Dermis microvascular lymphatic vessel endothelial cell (primary cell): ENCODE measurements at regions not wholly inside any gene's neighbourhood (a gene's known extent, or its start where the extent isn't known, plus 50 kb on each side); places are given as distances from the start of the nearest gene placed in this dataset.

Experiments used
- DNase-seq, 2 donors: peaks; one replicate each; pipeline versions ENCODE4 v3.0.0 to v3.0.0-alpha.2; 2010; ENCODE audit warnings: low read depth in 2 of 2

GRCh38 chr17:69717214-69717613, 302.7 kb downstream of the MAP2K6 start:
- peak in 1 of 2 donors; percentile 25 for DNase-seq

- no peak for DNase-seq
Observed at GRCh38 chr17:69717819-69718218, 303.3 kb downstream of the MAP2K6 start.

- DNase-seq: peak in 1 of 2 donors; percentile 2
Observed at GRCh38 chr17:69719474-69720048, 305.1 kb downstream of the MAP2K6 start.

DNA sequence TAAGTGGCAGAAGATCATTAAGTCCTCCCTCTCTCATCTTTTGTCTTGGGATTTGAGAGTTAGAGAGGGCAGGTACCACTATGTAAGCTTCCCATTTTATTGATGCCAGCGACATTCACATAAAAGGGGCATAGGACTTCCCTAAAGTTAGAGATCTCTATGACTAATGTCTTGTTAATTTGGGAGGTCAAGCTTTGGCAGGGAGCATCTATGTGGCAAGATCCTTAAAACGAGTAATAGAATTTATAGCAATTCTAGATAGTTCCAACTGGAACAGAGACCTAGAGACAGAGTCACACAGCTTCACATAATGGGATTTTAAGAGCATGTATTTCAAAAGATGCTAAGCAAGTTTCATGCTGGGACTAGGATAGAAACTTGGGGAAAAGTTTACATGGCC, 308.0 kb downstream of the MAP2K6 start:
- DNase-seq: no peak

GRCh38 chr17:69723316-69723715, 308.8 kb downstream of the MAP2K6 start:
- no peak for DNase-seq

GRCh38 chr17:69723741-69724140, 309.2 kb downstream of the MAP2K6 start:
- peak in 1 of 2 donors; percentile 9 for DNase-seq

DNA sequence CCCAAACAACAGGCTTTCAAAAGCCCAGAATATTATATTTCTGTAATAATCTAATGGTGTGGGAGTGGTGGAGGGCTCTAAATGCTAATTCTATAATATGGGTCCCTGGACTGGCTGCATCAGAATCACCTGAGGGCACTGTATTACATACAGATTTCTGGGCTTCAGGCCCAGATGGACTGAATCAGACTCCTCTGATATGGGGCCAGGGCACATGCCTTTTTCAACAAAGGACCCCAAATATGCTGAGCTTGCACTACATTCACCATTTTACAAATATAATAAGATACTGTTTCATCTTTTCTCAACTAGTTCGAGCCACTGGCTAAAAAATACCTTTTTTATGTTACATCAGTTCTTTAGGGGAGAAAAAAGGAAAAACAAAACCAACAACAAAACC, 309.7 kb downstream of the MAP2K6 start:
- no peak for DNase-seq

- DNase-seq: no peak
Observed at GRCh38 chr17:69725146-69725545, 310.6 kb downstream of the MAP2K6 start.

DNA sequence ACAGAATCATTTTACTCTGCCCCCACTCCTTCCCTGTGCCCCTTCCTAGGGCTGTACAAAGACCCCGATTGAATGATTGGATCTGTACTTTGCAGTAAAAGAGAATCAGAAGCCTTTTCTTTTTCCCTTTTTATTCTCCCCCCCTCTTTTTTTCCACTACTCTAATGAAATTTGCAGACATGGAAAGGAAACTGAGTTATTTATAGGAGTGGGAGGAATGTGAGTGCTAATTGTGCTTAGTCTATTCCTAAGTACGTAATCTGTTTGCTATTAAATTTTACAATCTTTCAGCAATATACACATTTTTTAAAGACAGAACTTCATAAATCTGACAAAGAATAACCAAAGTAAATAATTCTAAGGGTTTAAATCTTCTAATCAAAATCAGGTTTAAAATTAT, 314.3 kb downstream of the MAP2K6 start:
- no peak for DNase-seq

- DNase-seq: peak in 1 of 2 donors; percentile 32
Observed at GRCh38 chr17:69729944-69730343, 315.4 kb downstream of the MAP2K6 start.

DNA sequence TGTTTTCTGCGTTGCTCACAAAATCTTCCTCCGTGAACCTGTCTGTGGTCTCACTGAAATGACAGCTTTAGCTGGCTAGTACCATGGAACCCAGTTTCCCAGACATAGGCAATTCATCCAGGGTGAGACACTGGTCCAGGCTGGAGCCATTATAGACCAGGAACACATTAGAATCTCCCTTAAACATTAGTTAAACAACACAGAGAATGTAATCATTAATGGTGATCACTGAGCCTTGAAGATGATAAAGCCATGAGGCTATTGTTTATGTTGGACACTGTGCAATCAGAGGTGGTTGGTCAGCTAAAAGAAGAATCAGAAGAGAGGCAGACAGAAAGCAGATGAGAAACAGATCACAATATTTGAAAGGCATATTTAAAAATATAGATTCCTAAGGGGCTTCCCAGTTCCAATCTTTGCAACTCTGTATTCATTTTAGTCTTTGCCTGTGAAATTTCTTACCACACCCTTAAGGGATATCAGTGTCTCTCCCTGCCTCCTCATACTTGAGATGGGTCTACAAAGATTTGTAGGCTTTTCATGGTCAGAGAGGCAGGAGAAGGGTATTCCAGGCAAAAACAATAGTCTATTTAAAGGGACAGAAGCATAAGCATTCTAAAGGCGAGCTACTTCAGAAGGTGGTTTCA, 317.9 kb downstream of the MAP2K6 start:
- DNase-seq: no peak

DNA sequence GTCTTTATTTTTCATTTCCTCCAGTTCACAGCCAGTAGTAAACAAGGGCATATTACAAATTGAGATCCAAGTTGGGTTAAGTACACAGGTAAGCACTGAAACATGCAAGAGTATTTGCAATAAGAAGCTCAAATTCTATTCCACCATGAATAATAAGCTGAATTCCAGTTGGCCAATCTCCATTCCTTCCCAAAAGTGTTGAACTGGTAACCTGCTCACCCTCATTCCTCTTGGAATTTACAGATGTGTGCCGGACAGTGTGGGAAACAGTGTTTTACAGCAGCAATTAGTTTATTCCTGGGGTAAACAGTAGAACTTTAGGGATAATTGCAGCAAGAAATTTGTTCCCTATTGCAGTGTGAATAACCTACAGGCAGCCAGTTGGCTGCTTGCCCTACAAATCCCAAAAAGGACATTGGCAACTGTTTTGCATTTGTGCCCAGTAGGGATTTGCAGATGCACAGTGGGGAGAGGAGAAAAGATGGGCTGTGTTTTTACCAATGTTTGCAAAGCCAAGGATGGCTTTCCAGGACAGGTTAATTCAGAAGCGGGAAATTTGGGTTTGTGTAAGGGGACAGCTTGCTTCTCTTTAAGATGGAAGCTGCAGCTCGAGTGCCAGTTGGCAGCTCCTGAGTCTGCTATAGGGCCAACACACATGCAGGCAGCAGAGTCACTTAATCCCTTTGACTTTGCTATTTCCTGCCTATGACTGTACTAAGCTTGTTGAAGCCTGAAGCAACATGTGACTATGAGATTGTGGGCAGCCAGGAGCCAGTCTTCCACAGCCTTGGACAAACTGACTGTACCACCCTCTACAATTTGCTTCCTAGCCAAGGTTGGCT, 318.9 kb downstream of the MAP2K6 start:
- DNase-seq: peak in 1 of 2 donors; percentile 66

DNA sequence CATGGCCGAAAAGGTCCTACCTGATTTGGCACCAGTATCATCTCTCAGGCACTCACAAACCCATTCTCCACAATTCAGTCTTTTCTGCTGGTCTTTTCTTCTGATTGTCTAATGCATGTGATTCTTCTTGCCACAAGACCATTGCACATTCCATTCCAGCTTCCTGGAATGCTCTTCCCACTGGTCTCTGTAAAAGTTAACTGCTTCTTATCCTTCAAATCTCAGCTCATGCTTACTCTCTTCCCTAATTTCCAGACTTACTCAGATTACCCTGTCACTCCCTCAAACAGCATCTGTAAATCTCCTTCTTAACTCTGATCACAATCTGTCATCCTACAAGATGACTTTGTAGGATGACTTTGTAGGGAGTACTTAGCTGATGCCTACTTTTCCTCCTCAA, 320.2 kb downstream of the MAP2K6 start:
- no peak for DNase-seq

DNA sequence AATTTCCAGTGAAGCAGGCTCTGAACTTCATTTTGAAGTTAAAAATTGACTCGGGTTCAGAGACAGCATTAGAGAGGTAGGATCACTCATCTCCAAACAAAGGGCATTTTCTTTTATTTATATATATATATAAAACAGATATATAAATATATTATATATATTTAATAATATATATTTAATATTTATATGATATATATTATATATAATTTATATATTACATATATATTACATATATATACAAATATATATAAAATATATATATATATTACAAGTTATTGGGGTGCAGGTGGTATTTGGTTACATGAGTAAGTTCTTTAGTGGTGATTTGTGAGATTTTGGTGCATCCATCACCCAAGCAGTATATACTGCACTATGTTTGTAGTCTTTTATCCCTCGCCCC, 320.8 kb downstream of the MAP2K6 start:
- no peak for DNase-seq

GRCh38 chr17:69743091-69743490, 328.6 kb downstream of the MAP2K6 start:
- DNase-seq: no peak

DNA sequence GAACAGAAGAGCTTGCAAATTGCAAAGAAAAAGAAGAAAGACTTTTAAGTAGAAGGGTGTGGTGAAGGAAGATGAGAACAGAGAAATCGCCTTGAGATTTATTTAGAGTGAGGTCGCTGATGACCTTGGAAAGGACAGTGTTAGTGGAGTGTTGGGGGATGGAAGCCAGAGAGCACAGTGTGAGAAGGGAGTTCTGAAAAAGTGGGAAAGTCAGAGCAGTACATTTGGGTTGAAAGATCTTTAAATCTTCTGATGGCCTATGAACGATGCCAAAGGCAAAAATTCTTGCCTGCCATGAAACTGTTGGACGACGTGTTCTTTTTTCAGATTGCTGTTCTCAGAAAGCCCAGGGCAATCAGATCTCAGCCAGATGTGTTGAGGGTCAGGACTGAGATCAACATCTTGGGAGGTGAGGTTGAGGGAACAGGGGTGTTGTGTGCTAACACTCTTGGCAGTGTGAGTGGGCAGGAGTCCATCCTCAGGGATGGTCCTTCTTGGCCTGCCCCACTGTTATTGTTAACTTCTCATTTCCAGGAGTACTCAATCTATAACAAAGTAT, 330.1 kb downstream of the MAP2K6 start:
- no peak for DNase-seq

GRCh38 chr17:69749911-69750310, 325.1 kb upstream of the KCNJ16 start:
- DNase-seq: no peak

DNA sequence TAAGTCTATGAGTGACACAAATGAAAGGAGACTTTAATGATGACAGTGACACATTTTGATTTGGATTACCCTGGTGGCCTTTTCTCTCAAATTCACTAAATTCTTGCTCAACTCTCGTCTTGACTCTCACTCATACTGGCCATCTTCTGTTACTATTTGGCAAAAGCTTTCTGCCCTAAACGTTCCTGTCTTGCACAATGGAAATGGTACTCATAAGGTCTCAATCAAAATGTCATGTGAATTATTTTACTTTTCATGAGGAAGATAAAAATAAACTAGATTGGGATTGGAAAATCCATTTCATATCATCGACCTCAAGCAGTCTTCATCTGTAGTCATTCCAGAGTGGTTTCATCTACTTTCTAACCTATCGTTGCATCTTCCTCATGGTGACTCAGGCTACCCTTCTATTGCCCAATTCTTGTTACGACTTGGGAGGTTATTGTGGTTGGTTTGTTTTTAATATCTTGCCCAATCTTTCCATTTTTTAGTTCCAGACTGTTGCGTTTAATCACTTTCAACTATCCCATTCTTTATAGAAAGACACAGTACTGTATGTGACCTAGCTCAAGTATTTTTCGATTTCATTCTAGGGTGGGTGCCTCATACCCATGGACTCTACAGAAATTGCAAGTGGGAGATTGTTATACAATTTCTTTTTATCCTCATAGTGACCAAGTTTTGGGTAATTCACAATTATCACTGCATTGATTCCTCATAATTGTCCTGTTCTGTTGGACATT, 317.2 kb upstream of the KCNJ16 start:
- DNase-seq: no peak

DNA sequence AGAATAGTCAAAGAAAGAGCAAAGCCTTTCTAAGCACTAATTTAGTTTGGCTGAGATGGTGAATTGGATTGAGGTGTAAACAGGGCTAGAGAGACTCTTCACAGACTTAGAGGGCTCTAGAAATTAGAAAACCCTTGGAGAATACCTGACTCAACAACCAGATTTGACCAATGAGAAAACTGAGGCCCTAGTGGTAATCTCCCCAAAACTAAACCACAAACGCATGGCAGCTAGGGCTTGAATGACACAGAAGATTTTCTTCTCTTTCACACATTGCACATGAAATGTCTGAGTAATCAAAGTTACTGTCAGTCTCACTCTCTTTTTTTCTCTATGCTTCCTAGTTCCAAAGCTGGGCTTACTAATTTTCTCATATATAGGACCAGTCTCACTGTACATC, 314.5 kb upstream of the KCNJ16 start:
- DNase-seq: no peak

DNA sequence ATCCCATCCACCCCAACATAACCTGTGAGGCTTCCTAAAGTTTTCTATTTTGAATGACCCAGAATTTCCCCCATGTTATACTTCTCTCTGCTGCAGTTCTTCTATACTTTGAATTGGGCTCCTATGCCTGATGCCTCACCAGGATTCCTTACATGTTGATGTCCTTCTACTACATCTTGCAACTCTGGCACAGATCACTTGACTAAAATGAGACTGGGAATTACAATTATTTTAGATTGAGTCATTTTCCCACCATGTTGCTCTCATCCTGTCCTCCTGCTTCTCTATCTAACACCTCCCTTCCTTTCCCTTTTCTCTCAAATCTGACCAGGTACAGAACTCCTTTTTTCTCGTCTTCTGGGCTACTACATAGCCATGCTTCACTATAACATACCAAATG, 314.0 kb upstream of the KCNJ16 start:
- no peak for DNase-seq

GRCh38 chr17:69761767-69762321, 313.2 kb upstream of the KCNJ16 start:
- peak in 1 of 2 donors; percentile 66 for DNase-seq
